T47D (cell line): ENCODE measurements at regions not wholly inside any gene's neighbourhood (a gene's known extent, or its start where the extent isn't known, plus 50 kb on each side); places are given as distances from the start of the nearest gene placed in this dataset.

Experiments used
- DNase-seq, 2 experiments: peaks; one replicate each; pipeline versions ENCODE4 v3.0.0 to v3.0.0-alpha.2; 2011 to 2012; ENCODE audit warnings: low read depth in 1 of 2, low spot score in 1 of 2
- JUND ChIP-seq: IDR thresholded peaks from 2 replicates; pipeline ENCODE4 v1.6.1; 2012; ENCODE audit warnings: low read depth
- in situ Hi-C: cut with HindIII; loops from 2 replicates; pipeline ENCODE4 v1.10.0; 2016; ENCODE audit warnings: low sequenced_read_pairs, low pct_unique_long_range_greater_than_20kb

DNA sequence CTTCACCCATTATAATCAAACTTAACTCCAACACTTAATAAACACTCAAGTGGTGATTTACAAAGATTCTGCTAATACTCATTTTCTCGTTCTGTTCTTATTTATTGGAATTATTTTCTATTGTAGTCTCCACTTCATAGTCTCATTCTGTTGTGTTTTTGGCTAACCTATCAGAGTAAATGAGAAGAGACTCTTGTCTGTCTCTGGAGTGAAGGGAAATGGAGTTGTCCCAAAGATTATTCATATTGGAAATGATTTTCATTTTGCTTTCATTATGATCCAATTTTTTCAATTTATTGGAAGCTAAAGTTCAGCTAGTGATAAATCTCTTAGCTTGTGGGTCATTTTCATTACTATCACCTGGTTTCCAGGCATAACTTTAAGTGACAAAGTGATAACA lies 454.9 kb upstream of the JAG1 start:
- DNase-seq = no peak
- in situ Hi-C loops = no loop called here
- TF ChIP-seq JUND = no peak

DNA sequence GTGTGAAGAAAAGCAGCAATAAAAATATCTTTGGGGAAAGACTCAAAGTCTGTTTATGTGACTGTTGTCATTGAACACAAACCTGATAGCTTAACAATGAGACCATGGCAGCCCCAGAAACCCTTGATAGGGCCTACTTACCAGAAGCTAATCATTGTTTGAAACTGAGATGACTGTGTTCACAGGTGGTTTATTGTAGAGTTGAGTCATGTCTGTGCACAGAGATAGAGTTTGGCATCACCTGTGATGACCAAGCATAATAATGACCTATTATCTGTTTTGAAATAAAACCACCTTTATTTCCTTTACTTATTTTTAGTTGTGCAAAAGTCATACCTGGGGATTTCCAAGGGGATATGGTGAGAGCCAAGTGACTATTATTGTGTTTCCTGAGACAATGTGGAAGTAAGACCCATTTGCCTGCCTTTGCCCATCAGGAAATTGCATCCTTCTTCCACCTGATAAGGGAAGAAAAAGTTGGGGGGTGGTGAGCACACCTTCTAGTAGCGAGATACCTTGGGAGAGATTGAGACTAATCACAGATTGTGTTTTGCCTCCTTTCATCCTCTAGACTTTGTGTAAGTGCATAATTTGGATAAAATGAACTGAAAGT lies 456.9 kb upstream of the JAG1 start:
- DNase-seq = no peak
- in situ Hi-C loops = no loop called here
- no peak for TF ChIP-seq JUND

DNA sequence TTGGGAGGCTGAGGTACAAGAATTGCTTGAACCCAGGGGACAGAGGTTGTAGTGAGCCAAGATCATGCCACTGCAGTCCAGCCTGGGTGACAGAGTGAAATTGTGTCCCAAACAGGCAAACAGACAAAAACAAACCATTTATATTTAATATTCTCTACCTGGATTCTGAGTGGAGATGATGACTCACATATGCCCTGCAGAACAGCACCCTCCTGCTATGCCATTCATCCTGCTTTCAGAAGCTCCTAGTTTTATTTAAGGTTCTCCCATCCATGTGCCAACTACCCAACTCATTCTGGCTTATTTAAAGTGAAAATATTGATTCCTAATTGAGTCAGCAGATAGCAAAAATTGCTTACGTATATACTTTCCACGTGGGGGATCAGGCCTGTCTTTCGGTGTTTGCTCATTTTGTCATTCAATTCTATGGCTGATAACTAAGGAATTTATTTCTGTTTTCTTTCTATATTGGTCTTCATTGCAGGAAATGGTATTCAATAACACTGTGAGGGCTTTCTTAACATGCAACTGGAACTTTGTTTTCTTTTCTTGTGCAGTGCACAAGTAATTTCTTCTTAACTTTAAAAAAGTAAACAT lies 459.1 kb upstream of the JAG1 start:
- no peak for TF ChIP-seq JUND
- in situ Hi-C loops = no loop called here
- no peak for DNase-seq

GRCh38 chr20:11136691-11137090 lies 462.9 kb upstream of the JAG1 start:
- in situ Hi-C loops = no loop called here
- DNase-seq = no peak

DNA sequence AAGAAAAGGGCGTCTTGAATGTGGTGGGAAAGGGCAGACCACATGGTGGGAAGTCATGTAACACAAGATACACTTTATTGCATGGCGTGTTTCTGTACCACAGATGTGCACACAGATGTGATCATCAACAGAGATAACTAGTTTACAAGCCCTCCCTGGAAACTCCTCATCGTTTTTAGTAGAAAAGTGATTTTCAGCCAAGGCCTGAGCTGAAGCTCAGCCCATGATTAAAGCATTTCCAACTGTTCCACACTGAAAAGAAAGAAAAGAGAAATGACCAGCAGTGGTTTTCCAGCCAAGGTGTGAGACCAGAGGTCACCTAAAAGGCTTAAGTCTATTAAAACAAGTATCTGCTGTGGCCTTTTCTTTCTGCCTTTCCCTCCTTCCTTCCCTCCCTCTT lies 463.9 kb upstream of the JAG1 start:
- no peak for TF ChIP-seq JUND
- in situ Hi-C loops = no loop called here

More at GRCh38 chr20:11136691-11137090, 462.9 kb upstream of the JAG1 start:
- no peak for TF ChIP-seq JUND

DNA sequence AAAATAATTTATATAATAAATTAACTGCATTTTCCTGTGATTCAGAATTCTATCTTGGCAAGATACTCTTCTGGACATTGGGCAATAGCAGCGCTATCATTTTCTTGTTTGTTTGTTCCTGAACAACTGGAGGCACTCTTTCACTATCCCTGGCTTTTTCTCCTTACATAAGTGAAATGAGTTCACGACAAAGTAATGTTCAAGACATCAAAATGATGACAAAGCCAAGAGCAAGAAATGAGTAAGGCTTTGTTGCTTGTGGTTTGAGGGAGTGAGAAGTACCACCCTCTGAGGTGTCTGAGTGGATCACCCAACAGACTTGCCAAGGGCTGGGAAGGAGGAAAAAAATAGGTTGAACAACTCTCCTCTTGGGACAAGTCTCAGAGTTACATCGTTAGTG lies 466.6 kb upstream of the JAG1 start:
- in situ Hi-C loops = no loop called here

More for the DNA sequence above, 463.9 kb upstream of the JAG1 start:
- DNase-seq = no peak

DNA sequence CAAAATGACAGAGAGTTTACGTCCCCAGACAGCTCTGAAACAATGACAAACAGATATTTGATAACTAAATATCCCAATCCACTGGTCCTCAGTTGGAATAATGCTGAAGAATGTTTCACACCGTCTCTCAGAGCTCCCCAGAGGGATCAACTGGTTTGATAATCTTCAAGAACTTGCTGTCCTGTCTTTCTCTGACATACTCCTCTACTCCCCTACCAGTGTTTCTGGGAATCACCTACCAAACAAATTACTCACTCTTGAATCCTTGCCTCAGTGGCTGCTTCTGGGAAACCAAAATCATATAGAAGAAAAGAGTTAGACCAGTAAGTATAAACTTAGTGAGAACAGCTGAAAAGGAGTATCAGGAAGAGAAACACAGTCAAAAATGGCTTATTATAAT lies 469.7 kb upstream of the JAG1 start:
- in situ Hi-C loops = no loop called here
- no peak for DNase-seq
- no peak for TF ChIP-seq JUND

More for the DNA sequence above, 466.6 kb upstream of the JAG1 start:
- no peak for DNase-seq
- no peak for TF ChIP-seq JUND

DNA sequence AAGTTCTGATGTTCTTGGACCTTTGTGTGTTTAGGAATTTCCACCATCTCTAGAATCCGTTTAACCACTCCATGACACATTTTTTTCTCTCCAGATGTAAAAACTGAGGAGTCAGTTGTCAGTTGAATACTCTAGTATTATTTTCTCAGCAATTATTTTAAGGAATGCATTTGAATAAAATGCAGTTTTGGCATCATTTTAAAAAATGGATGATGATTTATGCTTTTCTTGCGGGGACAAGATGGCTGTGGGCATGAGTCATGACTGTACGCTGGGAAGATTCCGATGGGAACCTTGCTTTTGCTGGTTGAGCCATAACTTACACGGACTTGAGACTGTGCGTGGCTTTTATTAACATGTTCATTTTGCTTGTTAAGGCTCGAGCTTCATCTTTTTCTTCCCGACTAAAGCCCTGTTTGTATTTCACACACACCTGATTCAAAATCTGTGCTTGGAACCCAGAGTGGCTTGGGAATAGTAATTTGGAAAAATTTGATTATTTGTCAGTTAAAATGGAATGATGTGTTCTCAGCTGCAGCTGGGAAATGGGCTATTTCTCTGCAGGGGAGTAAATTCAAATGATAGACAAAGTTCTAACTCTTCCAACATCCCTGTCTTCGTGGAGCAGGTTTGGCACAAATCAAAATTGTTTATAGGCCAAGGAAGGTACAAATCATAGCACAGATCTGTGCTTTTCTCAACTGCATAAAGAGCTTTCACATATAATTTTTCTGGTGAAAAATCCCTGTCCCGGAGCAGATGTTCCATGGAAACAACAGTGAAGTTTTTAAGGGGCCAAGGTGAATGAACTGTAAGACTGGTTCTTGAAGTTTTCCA lies 470.5 kb upstream of the JAG1 start:
- no peak for DNase-seq
- in situ Hi-C loops = no loop called here
- no peak for TF ChIP-seq JUND

DNA sequence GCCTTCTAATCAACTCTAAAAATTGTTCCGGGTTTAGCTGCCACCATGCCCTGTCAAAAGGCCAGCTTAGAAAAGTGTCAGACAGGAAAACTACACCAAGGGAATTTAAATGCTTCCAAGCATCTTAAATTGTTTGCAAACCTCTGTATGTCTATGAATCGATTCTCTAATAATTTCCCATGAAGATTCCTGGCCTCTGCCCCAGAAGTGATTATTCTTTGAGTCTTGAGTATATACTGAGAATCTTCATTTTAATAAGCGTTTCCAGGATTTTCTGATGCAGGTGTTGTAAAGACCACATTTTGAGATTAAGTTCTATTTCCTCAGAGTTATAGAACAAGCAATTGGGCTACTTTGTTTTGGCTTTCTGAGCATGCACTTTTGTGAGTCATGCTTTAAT lies 471.8 kb upstream of the JAG1 start:
- DNase-seq = no peak
- in situ Hi-C loops = no loop called here
- TF ChIP-seq JUND = no peak

GRCh38 chr20:11153819-11154218 lies 480.0 kb upstream of the JAG1 start:
- in situ Hi-C loops = no loop called here
- no peak for DNase-seq
- TF ChIP-seq JUND = no peak

DNA sequence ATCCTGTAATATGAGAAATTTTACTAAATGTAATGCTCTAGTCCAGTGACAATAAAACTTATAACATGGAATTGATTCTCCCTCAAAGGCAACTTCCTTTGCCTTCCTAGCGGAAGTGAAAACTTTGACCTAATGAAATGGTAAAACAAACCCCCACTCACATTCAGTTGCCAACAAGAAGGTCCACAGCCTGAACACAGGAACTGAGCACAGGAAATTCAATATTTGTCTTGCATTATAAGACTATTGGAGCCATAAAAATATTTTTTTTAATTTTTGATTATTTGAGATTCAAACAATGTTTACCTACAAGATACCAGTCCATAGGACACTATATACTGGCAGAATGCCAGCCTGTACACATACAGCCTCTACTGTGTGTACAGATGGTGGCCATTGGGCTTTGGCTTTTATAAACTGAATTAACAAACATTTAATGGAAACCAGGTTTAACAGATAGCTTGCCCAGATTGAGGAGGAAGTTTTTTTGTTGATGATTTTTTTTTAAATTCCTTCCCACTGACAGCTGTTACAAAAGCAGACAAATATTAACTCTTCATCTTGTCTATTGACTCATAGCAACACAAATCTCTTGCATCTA lies 481.5 kb upstream of the JAG1 start:
- no peak for TF ChIP-seq JUND
- in situ Hi-C loops = no loop called here
- DNase-seq = no peak

DNA sequence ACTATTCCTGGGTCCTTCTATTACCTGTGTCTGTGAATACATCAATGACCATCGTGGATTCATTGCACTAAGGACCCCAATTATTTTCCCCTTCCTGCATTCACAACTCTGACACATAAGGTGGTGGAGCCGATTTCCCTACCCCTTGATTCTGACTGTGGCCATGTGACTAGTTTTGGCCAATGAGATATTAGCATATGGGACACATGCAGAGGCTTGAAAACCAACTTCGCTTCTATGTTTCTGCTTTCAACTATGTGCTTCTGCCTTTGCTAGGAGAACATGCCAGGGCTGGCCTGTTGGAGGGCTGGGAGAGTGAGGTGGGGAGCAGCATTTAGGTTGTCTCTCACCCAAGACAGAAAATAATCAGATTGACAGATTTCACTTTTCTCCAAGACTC lies 483.1 kb upstream of the JAG1 start:
- DNase-seq = no peak
- no peak for TF ChIP-seq JUND
- in situ Hi-C loops = no loop called here

- in situ Hi-C loops = no loop called here
- TF ChIP-seq JUND = no peak
- DNase-seq = no peak
These were observed 484.3 kb upstream of the JAG1 start for GRCh38 chr20:11158146-11158545.
